ENCODE measurements at regions not wholly inside any gene's neighbourhood (a gene's known extent, or its start where the extent isn't known, plus 50 kb on each side); places are given as distances from the start of the nearest gene placed in this dataset.

GRCh38 chr1:82604524-82604923, 803.8 kb downstream of the ADGRL2 start:
- no peak for DNase-seq

GRCh38 chr1:82600314-82600713, 799.6 kb downstream of the ADGRL2 start:
- no peak for DNase-seq

DNA sequence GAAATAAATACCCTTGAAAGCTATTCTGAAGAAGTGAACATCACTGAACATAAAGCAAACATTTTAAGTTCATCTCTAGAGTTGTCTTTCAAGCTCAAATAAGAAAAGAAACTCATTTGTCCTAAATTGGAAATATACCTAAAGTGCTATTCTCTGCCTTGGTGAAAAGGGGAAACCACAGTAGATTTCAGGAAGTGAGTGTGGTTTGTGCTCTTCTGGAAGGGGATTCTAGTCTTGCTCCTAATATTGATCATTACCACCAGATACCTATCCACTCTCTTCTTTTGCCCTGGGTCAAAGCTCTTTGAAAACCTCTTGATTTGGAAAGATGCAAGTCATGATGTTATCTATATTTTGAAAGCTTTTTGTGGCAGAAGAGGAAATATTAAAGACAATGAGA, 798.1 kb downstream of the ADGRL2 start:
- DNase-seq = peak; percentile 10 to 12

DNA sequence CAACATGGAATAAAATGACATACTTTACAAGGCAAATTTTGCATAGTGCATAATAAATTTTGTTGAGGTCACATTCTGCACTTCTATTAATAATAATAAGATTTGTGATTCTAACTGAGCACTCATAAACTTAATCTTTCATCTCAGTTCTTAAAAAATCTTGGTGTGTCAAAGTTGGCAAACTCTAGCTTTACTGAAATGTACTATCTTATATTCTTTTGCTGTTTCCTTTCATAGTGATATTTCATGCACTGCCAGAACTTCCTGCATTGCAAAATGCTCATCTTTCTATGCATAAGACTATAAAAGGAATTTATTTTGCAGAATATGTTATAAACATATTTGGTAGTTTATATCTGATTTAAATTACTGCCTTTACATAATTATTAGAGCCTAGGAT, 797.6 kb downstream of the ADGRL2 start:
- peak in 1 of 2 donors; percentile 24 for DNase-seq

GRCh38 chr1:82597649-82598048, 796.9 kb downstream of the ADGRL2 start:
- no peak for DNase-seq

GRCh38 chr1:82597141-82597540, 796.4 kb downstream of the ADGRL2 start:
- DNase-seq = no peak

GRCh38 chr1:82593561-82593960, 792.8 kb downstream of the ADGRL2 start:
- no peak for DNase-seq

DNA sequence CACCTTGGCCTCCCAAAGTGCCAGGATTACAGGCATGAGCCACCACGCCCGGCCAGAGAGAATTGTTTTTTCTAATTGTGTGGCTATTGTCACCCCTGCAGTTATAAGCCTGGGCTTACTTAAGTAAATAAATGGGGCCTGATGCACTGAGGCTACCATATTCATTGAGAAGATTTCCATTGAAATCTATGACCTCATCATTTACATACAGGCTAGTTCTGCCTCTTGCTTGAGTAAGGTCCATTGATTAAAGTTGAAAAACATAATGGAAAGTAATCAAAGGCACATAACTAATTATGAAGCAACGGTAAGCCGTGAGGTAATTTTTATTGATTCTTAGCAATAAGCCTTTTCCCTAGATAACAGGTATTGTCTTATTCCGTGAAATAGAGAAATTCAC, 788.9 kb downstream of the ADGRL2 start:
- no peak for DNase-seq

DNA sequence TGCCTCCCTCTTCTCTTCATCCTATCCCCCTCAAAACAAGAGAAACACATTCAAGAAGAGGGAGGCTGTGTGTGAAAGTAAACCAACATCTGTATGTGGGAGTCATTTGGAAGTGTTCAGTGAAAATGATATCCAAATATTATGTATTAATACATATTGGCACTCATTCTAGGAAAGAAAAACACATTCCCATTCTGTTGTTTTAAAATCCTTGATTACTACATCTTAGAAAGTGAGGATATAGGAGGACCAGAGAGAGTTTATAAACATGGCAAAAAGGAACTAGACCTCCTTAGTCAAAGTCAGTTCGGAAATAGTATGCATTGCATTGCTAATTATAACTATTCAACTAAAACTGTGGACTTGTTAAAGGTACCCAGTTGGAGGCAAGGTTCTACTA, 786.6 kb downstream of the ADGRL2 start:
- no peak for DNase-seq

DNA sequence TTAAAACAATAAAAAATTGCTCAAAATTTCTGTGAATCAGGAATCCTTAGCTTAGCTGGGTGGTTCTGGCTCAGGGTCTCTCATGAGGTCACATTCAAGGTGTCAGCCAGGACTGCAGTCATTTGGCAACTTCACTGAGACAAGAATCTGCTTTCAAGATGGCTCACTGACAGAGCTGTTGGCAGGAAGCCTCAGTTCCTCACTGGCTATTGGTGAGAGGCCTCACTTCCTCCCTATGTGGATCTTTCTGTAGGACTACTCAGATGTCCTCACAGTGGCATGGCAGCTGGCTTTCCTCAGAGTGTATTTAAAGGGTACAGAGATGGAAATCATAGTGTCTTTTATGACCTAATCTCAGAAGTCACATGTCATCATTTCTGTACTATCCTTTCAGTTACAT, 785.7 kb downstream of the ADGRL2 start:
- no peak for DNase-seq

- DNase-seq = no peak
Observed at GRCh38 chr1:82582347-82582746, 781.6 kb downstream of the ADGRL2 start.

DNA sequence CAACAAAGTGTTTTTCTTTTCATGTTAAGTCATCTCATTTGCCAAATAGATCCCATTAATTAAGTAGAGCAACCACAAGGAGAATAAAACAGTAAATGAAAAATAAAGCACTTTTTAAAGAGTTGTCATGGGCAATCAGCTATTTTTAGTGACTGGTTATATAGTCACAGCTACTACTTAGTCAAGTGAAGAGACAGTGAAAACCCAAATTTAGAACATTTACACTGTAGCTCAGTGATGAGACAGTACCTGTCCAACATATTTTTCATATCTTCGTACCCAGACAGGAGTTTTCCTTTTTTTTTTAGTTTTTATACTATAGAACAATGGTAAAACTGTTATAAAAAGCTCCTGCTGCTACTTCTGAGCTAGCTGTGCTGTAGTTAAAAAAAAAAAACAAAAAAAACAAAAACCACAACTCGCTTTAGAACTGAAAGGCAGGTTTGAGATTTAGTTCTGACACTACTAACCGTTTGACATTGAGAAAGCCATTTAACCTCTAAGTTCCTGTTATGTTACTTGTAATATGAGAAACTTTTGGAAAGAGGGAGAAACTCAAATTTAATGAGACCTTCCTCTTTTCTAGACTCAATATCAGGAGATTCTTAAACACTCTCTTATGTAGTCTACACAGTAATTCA, 777.5 kb downstream of the ADGRL2 start:
- DNase-seq = peak; percentile 21 to 33

- no peak for DNase-seq
Observed at GRCh38 chr1:82567348-82567747, 766.6 kb downstream of the ADGRL2 start.

DNA sequence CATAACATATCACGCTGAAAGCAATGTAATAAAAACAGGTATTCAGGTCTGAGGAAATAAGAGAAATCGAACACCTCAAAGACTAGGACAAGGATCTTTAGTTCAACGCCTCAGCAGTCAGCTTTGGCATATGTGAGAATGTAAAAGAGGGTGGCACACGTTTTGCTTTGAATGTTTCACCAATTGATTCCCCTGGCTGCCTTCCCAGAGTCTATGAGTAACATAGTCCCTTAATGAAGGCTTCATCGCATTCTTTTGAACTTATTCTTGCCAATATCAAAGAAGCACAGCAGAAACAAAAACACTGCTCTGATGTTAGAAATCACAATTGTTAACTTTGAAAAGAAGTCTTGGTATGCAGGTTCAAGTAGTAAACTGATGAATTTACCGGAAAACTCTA, 764.8 kb downstream of the ADGRL2 start:
- DNase-seq = no peak

- no peak for DNase-seq
Observed at GRCh38 chr1:82565146-82565545, 764.4 kb downstream of the ADGRL2 start.

- DNase-seq = no peak
Observed at GRCh38 chr1:82564333-82564732, 763.6 kb downstream of the ADGRL2 start.

- DNase-seq = no peak
Observed at GRCh38 chr1:82562448-82562847, 761.7 kb downstream of the ADGRL2 start.

DNA sequence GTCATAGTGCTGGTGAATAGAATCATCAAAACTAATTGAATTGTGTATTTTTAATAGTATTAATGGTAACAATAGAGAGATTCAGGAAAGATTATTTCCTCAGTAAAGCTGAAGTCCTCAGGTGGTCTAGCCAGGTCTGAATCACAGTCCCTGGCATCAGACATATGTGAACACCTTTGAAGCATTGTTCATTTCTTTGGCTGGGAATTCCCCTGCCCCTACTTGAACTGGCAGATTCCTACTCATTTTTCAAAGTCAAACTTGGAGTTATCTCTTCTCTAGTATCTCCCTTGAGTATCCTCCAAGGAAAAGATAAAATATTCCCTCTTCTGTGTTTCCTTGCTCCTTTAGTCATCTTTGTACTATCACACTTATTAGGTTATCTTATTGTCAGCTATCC, 759.8 kb downstream of the ADGRL2 start:
- no peak for DNase-seq

GRCh38 chr1:82555501-82555900, 754.8 kb downstream of the ADGRL2 start:
- DNase-seq = no peak

DNA sequence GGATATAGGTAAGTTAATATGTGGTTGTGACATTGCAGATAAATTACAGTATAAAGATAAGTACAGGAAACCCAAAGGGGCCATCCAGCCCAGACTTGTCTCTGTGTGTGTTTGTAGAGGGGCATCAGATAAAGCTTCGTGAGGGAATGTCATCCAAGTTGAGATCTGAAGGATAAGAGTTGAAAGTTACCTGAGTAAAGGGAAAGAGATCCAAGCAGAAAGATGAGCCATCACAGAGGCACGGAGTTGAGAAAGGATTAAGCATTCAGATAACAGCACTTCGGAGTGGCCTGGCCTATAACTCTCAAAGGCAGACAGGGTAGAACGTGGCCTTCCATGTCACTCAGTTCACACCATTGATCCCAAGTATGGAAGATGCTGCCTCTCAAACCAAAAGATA, 749.1 kb downstream of the ADGRL2 start:
- no peak for DNase-seq

DNA sequence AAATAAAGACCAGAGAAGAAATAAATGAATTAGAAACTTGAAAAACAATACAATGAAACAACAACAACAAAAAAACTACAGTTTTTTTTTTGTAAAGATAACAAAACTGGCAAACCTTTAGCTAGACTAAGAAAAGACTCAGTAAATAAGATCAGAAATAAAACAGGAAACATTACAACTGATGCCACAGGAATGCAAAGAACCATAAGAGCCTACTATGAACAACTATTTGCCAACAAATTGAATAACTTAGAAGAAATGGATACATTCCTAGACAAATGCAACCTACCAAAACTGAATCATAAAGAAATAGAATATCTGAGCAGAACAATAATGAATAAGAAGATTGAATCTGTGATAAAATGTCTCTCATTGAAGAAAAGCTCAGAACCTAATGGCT, 742.0 kb downstream of the ADGRL2 start:
- DNase-seq = no peak

DNA sequence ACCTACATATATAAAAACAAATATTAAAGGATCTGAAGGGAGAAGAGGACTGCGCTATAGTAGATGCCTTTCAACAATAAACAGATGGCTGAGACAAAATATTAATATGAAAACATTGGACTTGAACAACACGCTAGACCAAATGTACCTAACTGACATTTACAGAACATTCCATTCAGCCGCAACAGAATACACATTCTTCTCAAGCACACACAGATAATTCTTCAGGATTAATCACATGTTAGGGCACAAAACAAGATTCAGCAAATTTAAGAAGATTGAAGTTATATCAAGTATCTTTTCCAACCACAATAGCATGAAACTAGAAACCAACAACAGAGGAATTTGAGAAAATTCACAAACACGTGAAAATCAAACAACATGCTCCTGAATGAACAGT, 741.4 kb downstream of the ADGRL2 start:
- no peak for DNase-seq

- no peak for DNase-seq
Observed at GRCh38 chr1:82540006-82540405, 739.3 kb downstream of the ADGRL2 start.

DNA sequence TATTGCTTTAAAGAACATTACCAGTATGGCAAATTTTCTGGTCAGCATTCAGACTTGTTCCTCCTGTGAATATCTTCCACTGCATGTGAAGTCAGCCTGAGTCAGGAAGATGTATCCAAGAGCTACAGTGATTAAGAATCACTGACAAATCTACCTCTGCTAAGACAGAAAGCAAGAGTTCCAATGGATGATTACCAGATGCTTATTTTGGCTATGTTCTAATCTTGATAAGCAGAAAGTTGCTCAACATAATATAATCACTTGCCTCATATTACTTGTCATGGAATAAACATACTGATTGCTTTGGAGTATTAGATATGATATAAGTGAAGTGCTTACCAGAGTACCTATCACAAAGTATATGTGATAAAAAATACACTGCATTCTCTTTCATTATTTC, 738.1 kb downstream of the ADGRL2 start:
- no peak for DNase-seq

DNA sequence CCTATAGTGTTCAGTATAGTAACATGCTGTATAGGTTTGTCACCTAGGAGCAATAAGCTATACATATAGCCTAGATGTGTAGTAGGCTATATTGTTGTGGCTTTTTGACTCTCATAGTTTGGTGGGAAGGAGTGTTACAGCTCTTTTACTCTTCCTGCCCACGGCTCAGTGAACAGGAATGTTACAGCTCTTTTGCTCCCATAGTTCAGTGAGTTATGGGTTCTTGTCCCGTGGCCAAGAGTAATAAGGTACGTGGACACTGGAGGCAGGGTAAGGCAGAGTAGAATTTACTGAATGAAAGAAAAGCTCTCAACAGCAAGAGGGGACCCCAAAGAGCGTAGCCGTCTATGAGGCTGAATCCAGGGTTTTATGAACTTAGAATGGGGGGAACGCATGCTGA, 734.3 kb downstream of the ADGRL2 start:
- no peak for DNase-seq

- DNase-seq = no peak
Observed at GRCh38 chr1:82525378-82525777, 724.6 kb downstream of the ADGRL2 start.
